ENCODE measurements at regions not wholly inside any gene's neighbourhood (a gene's known extent, or its start where the extent isn't known, plus 50 kb on each side); places are given as distances from the start of the nearest gene placed in this dataset.

DNA sequence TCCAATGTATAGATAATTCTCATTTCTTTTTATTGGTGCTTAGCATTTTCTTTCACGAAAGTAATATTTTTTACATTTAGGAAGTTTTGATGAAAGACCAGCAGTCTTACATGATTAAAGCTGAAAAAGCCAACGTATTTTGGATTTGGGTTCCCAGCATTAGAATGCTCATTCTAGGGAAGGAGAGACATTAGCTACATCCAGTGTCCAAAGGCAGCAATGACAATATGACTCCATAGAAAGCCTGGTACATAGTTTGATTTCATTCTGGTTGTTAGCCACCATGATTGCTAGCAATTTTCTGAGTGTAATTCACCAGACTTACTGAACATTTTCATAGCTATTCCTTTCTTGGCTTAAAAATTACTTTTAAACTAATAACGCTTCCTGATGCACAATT lies 1397.5 kb downstream of the PCDH7 start:
- H3K4me3 ChIP-seq (replicated peaks; ENCODE audit: low read depth, low read length) = no peak overlapping the region
- H3K27me3 ChIP-seq (replicated peaks; ENCODE audit: control insufficient read depth, insufficient read depth, low read length) = no peaks in the 10 kb centered on the region
- no peaks in the 10 kb centered on the region for H3K36me3 ChIP-seq (ENCODE audit: control insufficient read depth, insufficient read depth, low read length)
- TF ChIP-seq, protein P1, sequence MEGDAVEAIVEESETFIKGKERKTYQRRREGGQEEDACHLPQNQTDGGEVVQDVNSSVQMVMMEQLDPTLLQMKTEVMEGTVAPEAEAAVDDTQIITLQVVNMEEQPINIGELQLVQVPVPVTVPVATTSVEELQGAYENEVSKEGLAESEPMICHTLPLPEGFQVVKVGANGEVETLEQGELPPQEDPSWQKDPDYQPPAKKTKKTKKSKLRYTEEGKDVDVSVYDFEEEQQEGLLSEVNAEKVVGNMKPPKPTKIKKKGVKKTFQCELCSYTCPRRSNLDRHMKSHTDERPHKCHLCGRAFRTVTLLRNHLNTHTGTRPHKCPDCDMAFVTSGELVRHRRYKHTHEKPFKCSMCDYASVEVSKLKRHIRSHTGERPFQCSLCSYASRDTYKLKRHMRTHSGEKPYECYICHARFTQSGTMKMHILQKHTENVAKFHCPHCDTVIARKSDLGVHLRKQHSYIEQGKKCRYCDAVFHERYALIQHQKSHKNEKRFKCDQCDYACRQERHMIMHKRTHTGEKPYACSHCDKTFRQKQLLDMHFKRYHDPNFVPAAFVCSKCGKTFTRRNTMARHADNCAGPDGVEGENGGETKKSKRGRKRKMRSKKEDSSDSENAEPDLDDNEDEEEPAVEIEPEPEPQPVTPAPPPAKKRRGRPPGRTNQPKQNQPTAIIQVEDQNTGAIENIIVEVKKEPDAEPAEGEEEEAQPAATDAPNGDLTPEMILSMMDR (IDR thresholded peaks at IDR 0.05; ENCODE audit: insufficient read depth, low read length, poor library complexity, severe bottlenecking) = no peak
- no peak for DNase-seq (ENCODE audit: extremely low read depth, insufficient read length)

DNA sequence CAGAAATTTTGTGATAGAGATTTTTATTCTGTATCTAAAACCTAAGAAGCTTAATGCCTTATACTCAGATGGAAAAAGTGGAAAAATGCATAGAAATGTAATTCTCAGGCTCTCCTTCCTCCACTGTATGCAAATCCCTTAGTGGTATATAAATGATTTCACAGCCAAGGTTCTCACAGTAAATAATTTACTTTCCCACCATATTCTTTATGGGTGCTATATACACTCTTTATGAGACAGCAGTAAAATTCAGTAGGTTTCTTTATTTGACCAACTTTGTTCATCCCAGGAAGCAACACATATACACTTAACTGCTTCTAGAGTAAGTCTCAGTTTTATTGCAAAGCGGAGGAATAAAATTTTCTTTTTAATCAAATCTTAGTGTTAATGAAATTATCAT lies 1399.7 kb downstream of the PCDH7 start:
- H3K36me3 ChIP-seq (ENCODE audit: control insufficient read depth, insufficient read depth, low read length) = no peaks in the 10 kb centered on the region
- TF ChIP-seq, protein P1 (IDR thresholded peaks at IDR 0.05; ENCODE audit: insufficient read depth, low read length, poor library complexity, severe bottlenecking) = no peak
- DNase-seq (ENCODE audit: extremely low read depth, insufficient read length) = no peak

DNA sequence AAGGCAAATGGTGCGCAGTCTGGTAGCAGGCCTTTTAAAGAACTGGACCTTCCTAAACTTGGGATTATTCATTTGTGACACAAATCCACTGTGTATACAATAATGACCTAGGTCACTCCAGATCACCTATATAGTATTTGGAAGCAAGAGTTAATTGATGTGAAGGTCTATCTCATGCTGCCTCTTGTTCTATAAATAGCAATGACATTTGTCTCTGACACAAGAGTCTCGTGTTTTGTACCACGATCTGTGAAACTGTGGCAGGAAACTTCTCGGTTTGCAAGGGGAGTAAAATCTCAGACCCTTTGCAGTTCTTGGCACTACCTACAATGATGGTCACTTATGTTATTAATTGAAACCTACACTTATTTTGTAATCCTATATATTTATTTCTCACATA lies 1408.4 kb downstream of the PCDH7 start:
- no peaks in the 10 kb centered on the region for H3K27me3 ChIP-seq (replicated peaks; ENCODE audit: control insufficient read depth, insufficient read depth, low read length)
- H3K4me3 ChIP-seq (replicated peaks; ENCODE audit: low read depth, low read length) = no peak overlapping the region
- no peak for DNase-seq (ENCODE audit: extremely low read depth, insufficient read length)
- no peaks in the 10 kb centered on the region for H3K36me3 ChIP-seq (ENCODE audit: control insufficient read depth, insufficient read depth, low read length)
- TF ChIP-seq, protein P1 (IDR thresholded peaks at IDR 0.05; ENCODE audit: insufficient read depth, low read length, poor library complexity, severe bottlenecking) = no peak

More for the DNA sequence above, 1399.7 kb downstream of the PCDH7 start:
- Histone ChIP-seq H3K27me3 (replicated peaks; ENCODE audit: control insufficient read depth, insufficient read depth, low read length) (no peaks in the 10 kb centered on the region), H3K4me3 (replicated peaks; ENCODE audit: low read depth, low read length) (no peak overlapping the region)

DNA sequence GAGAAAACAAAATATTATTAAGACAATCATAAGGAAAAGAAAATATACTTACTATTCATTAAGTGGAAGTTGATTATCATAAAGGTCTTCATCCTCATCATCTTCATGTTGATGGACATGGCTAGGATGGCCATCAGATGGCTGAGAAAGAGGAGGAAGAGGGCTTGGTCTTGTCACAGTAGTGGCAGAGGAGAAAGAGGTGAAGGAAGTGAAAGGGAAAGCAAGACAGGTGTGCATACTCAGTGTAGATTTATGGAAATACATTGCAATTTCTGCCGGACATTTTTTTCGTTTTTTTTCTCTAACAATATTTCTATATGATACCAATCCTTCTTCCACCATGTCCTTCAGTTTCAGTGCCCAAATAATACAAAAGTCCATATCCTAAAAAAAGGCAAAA lies 1409.8 kb downstream of the PCDH7 start:
- Histone ChIP-seq H3K36me3 (ENCODE audit: control insufficient read depth, insufficient read depth, low read length) (no peaks in the 10 kb centered on the region), H3K27me3 (replicated peaks; ENCODE audit: control insufficient read depth, insufficient read depth, low read length) (no peaks in the 10 kb centered on the region), H3K4me3 (replicated peaks; ENCODE audit: low read depth, low read length) (no peak overlapping the region)
- no peak for DNase-seq (ENCODE audit: extremely low read depth, insufficient read length)
- TF ChIP-seq, protein P1 (IDR thresholded peaks at IDR 0.05; ENCODE audit: insufficient read depth, low read length, poor library complexity, severe bottlenecking) = no peak

DNA sequence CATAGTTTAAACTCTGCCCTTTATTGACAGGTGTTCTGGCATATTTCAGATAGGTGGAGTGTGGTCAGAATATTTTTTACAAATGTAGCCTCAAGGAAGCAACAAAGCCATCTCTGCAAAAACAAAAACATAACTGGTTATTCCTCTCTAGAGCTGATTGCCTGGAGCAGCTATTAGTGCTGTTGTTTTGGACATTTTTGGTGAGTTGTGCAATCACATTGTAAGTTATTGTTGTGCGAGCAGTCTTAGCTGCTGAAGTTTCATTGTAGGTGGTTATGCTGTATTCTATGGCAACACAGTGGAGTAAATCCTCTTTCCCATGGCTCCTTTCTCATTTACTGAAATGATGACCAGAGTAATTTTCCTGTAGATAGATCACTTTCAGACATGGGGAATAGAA lies 1413.0 kb downstream of the PCDH7 start:
- H3K27me3 ChIP-seq (replicated peaks; ENCODE audit: control insufficient read depth, insufficient read depth, low read length) = no peaks in the 10 kb centered on the region
- TF ChIP-seq, protein P1 (IDR thresholded peaks at IDR 0.05; ENCODE audit: insufficient read depth, low read length, poor library complexity, severe bottlenecking) = no peak
- no peaks in the 10 kb centered on the region for H3K36me3 ChIP-seq (ENCODE audit: control insufficient read depth, insufficient read depth, low read length)

DNA sequence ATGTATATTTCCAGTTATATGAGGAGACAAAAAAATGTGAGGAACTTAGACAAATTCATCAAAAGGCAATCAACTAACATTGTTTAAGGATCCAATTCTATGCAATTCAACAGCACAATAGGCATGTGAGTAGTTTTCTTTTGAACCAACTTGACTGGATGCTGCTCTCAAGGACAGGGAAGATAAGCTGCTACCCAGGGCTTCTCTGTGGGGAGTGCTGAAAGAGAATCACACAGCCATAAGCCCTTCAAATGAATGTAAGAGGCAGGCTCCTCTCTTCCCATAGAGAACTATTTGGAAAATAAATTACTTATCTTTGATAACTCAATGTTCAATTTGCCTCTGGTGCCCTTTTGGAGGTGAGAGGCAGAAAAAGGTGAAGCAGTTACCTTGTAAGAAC lies 1413.6 kb downstream of the PCDH7 start:
- TF ChIP-seq, protein P1 (IDR thresholded peaks at IDR 0.05; ENCODE audit: insufficient read depth, low read length, poor library complexity, severe bottlenecking) = no peak

More for the DNA sequence above, 1413.0 kb downstream of the PCDH7 start:
- DNase-seq (ENCODE audit: extremely low read depth, insufficient read length) = no peak
- no peak overlapping the region for H3K4me3 ChIP-seq (replicated peaks; ENCODE audit: low read depth, low read length)

More for the DNA sequence above, 1413.6 kb downstream of the PCDH7 start:
- no peaks in the 10 kb centered on the region for H3K27me3 ChIP-seq (replicated peaks; ENCODE audit: control insufficient read depth, insufficient read depth, low read length)
- DNase-seq (ENCODE audit: extremely low read depth, insufficient read length) = no peak
- H3K36me3 ChIP-seq (ENCODE audit: control insufficient read depth, insufficient read depth, low read length) = no peaks in the 10 kb centered on the region
- H3K4me3 ChIP-seq (replicated peaks; ENCODE audit: low read depth, low read length) = no peak overlapping the region
